ENCODE measurements at regions not wholly inside any gene's neighbourhood (a gene's known extent, or its start where the extent isn't known, plus 50 kb on each side); places are given as distances from the start of the nearest gene placed in this dataset.

GRCh38 chr3:17980863-17981262, 238.4 kb upstream of the TBC1D5 start:
- no peak for TF ChIP-seq POLR2A (IDR thresholded peaks at IDR 0.05)
- TF ChIP-seq, protein P1, sequence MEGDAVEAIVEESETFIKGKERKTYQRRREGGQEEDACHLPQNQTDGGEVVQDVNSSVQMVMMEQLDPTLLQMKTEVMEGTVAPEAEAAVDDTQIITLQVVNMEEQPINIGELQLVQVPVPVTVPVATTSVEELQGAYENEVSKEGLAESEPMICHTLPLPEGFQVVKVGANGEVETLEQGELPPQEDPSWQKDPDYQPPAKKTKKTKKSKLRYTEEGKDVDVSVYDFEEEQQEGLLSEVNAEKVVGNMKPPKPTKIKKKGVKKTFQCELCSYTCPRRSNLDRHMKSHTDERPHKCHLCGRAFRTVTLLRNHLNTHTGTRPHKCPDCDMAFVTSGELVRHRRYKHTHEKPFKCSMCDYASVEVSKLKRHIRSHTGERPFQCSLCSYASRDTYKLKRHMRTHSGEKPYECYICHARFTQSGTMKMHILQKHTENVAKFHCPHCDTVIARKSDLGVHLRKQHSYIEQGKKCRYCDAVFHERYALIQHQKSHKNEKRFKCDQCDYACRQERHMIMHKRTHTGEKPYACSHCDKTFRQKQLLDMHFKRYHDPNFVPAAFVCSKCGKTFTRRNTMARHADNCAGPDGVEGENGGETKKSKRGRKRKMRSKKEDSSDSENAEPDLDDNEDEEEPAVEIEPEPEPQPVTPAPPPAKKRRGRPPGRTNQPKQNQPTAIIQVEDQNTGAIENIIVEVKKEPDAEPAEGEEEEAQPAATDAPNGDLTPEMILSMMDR (IDR thresholded peaks at IDR 0.05) = no peak
- no peak overlapping the region for H3K27ac ChIP-seq
- DNase-seq = no peak
- intact Hi-C loops (cut with DNase I) = no loop called here
- H3K36me3 ChIP-seq = no peaks in the 10 kb centered on the region
- no peak overlapping the region for H3K4me3 ChIP-seq (replicated peaks in 1 of 3)
- H3K9me3 ChIP-seq = no peaks in the 10 kb centered on the region
- H3K4me1 ChIP-seq = no peaks in the 10 kb centered on the region
- WGBS, 2 donors = 85 to 89% methylated on average over 2 of the region's 2 CpGs
- no peaks in the 10 kb centered on the region for H3K27me3 ChIP-seq

DNA sequence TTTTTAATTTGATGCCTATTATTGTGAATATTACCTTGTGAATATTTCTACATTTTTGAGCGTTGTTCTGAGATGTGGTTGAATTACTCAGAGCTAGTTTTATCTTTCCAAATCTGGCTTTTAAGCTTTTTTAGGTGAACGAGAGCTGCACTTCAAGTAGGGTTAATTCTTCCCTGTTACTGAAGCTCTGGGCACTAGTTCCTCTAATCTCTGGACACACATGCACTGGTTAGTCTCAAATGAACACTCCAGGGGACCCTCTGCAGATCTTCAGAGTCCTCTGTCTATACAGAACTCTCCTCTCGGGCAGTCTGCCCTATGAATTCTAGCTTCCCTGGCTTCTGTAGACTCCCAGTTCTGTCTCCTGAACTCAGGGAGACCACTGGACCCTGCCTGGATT, 237.5 kb upstream of the TBC1D5 start:
- no peaks in the 10 kb centered on the region for H3K36me3 ChIP-seq
- H3K27ac ChIP-seq = no peak overlapping the region
- H3K4me1 ChIP-seq = no peaks in the 10 kb centered on the region
- no peak for DNase-seq
- no peak overlapping the region for H3K4me3 ChIP-seq (replicated peaks in 1 of 3)
- no peak for TF ChIP-seq POLR2A (IDR thresholded peaks at IDR 0.05)
- TF ChIP-seq, protein P1 (IDR thresholded peaks at IDR 0.05) = no peak
- H3K27me3 ChIP-seq = no peaks in the 10 kb centered on the region
- intact Hi-C loops (cut with DNase I) = no loop called here
- 46% methylated on average over 3 of the region's 3 CpGs for WGBS, 2 donors
- H3K9me3 ChIP-seq = no peaks in the 10 kb centered on the region

GRCh38 chr3:17979252-17979651, 236.8 kb upstream of the TBC1D5 start:
- intact Hi-C loops (cut with DNase I) = no loop called here
- Histone ChIP-seq H3K4me3 (replicated peaks in 1 of 3) (no peak overlapping the region), H3K36me3 (no peaks in the 10 kb centered on the region), H3K9me3 (no peaks in the 10 kb centered on the region), H3K27me3 (no peaks in the 10 kb centered on the region), H3K27ac (no peak overlapping the region), H3K4me1 (no peaks in the 10 kb centered on the region)
- 72 to 81% methylated on average over 2 of the region's 2 CpGs for whole genome bisulfite sequencing, 2 donors
- TF ChIP-seq, protein P1 (IDR thresholded peaks at IDR 0.05) = no peak
- TF ChIP-seq POLR2A (IDR thresholded peaks at IDR 0.05) = no peak
- no peak for DNase-seq

GRCh38 chr3:17974206-17974841, 231.9 kb upstream of the TBC1D5 start:
- no peak for DNase-seq
- no peaks in the 10 kb centered on the region for H3K9me3 ChIP-seq
- no peaks in the 10 kb centered on the region for H3K4me1 ChIP-seq
- H3K27ac ChIP-seq = no peak overlapping the region
- H3K36me3 ChIP-seq = no peaks in the 10 kb centered on the region
- TF ChIP-seq, protein P1 (IDR thresholded peaks at IDR 0.05) = no peak
- TF ChIP-seq POLR2A (IDR thresholded peaks at IDR 0.05) = no peak
- WGBS, 2 donors = 90 to 91% methylated on average over 1 of the region's 1 CpG
- intact Hi-C loops (cut with DNase I) = no loop called here
- H3K4me3 ChIP-seq (replicated peaks in 1 of 3) = no peak overlapping the region
- no peaks in the 10 kb centered on the region for H3K27me3 ChIP-seq

DNA sequence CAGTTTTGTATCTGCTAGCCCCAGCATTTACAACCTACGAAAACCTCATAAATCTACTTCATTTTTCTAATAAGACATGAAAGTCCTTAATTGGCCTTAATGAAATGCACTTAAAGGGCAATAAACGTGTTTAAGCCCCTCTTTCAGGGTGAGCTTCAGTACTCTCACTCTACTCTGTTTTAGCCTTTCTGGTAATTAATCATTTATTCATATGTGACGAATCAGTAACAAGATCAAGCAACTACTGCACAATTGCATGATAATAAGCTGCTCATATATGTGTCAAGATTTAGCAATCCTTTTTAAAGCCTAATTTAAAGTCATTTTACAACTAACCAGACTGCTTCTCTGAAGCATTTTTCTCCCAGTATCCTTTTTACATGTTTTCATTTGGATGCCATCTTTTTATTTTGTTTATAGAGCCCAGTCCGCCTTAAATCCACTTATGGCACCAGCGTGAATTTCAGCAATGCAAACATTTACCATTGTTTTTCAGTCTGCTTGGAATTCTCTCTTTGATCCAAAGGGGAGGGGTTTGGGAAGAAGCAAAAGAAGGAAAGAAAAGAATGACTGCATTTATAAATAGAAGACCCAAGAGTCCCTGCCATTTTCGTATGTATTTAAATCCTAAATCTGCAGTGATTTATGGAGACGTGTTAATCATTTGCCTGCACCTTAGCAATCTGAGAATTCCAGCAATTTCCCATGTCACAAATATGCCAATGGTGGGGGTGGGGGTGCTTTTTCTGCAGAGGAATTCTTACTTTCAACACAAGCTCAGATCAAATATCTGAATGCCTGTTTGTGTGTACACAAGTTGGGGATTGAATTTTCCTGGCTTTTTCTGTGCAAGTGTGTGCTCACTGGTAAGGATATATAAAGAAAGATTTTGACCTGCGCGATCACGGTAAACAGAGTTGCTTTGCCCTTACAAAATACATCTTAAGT, 230.8 kb upstream of the TBC1D5 start:
- no peak overlapping the region for H3K27ac ChIP-seq
- intact Hi-C loops (cut with DNase I) = no loop called here
- H3K27me3 ChIP-seq = no peaks in the 10 kb centered on the region
- no peaks in the 10 kb centered on the region for H3K36me3 ChIP-seq
- no peak overlapping the region for H3K4me3 ChIP-seq (replicated peaks in 1 of 3)
- H3K4me1 ChIP-seq = no peaks in the 10 kb centered on the region
- H3K9me3 ChIP-seq = no peaks in the 10 kb centered on the region
- no peak for TF ChIP-seq POLR2A (IDR thresholded peaks at IDR 0.05)
- TF ChIP-seq, protein P1 (IDR thresholded peaks at IDR 0.05) = no peak
- 58 to 64% methylated on average over 10 of the region's 10 CpGs for WGBS, 2 donors
- DNase-seq = no peak
